Transverse colon (tissue), 4 donors: ENCODE measurements at regions not wholly inside any gene's neighbourhood (a gene's known extent, or its start where the extent isn't known, plus 50 kb on each side); places are given as distances from the start of the nearest gene placed in this dataset.
"Not testable (repeated sequence)": the region's sequence is repeated elsewhere in the genome, so short reads cannot be mapped to it uniquely, and the experiment has no call there.

Source experiments
- EP300 ChIP-seq: sonication (generic); formaldehyde crosslinking; IDR thresholded peaks from one replicate; pipeline ENCODE4 v1.6.1; 2017; ENCODE audit warnings: antibody characterized with exemption, low read depth
- POLR2A ChIP-seq: fragments of 450-650 bp; IDR thresholded peaks from one replicate; pipeline ENCODE4 v1.6.1; 2016; ENCODE audit warnings: antibody characterized with exemption, mild to moderate bottlenecking, moderate library complexity
- POLR2AphosphoS5 ChIP-seq, 3 donors: sonication (generic); formaldehyde crosslinking; IDR thresholded peaks; one replicate each; pipeline ENCODE4 v1.6.1; 2016; ENCODE audit warnings: antibody characterized with exemption in 3 of 3
- TF ChIP-seq, protein P1 (sequence below), 5 experiments: fragments of 200-600 bp in 3 of 5; fragments of 450-650 bp in 2 of 5; sonication (generic) in 3 of 5; IDR thresholded peaks; 1 replicate in 2 of 5; 2 replicates in 3 of 5; pipeline ENCODE4 v1.5.1; 2016 to 2017; ENCODE audit warnings: antibody characterized with exemption in 5 of 5, inconsistent platforms in 3 of 5, mild to moderate bottlenecking in 2 of 5, moderate library complexity in 1 of 5

GRCh38 chr15:101967364-101967763, 155.4 kb downstream of the OR4F15 start:
- TF ChIP-seq, protein P1, sequence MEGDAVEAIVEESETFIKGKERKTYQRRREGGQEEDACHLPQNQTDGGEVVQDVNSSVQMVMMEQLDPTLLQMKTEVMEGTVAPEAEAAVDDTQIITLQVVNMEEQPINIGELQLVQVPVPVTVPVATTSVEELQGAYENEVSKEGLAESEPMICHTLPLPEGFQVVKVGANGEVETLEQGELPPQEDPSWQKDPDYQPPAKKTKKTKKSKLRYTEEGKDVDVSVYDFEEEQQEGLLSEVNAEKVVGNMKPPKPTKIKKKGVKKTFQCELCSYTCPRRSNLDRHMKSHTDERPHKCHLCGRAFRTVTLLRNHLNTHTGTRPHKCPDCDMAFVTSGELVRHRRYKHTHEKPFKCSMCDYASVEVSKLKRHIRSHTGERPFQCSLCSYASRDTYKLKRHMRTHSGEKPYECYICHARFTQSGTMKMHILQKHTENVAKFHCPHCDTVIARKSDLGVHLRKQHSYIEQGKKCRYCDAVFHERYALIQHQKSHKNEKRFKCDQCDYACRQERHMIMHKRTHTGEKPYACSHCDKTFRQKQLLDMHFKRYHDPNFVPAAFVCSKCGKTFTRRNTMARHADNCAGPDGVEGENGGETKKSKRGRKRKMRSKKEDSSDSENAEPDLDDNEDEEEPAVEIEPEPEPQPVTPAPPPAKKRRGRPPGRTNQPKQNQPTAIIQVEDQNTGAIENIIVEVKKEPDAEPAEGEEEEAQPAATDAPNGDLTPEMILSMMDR (IDR thresholded peaks at IDR 0.05): not testable (repeated sequence)
- not testable (repeated sequence) for TF ChIP-seq POLR2A; POLR2AphosphoS5 (IDR thresholded peaks at IDR 0.05); EP300
